Neutrophil (primary cell): ENCODE measurements at regions not wholly inside any gene's neighbourhood (a gene's known extent, or its start where the extent isn't known, plus 50 kb on each side); places are given as distances from the start of the nearest gene placed in this dataset.

Experiments used
- H3K27ac ChIP-seq: fragments of 200-600 bp; sonication (generic); 2 replicates; pipeline ENCODE4 v1.5.1; 2016; ENCODE audit warnings: mild to moderate bottlenecking, moderate library complexity
- H3K27me3 ChIP-seq: fragments of 200-600 bp; sonication (generic); 2 replicates; pipeline ENCODE4 v1.6.0; 2016; ENCODE audit warnings: mild to moderate bottlenecking
- H3K36me3 ChIP-seq: fragments of 200-600 bp; sonication (generic); 2 replicates; pipeline ENCODE4 v1.5.1; 2017
- H3K4me1 ChIP-seq, 2 experiments: fragments of 200-600 bp in 1 of 2; sonication (generic) in 1 of 2; 1 replicate in 1 of 2; 2 replicates in 1 of 2; pipeline versions ENCODE4 v1.5.1 to v1.6.1; 2013 to 2016; ENCODE audit warnings: low read depth in 1 of 2, low read length in 1 of 2, mild to moderate bottlenecking in 1 of 2, moderate library complexity in 1 of 2; ENCODE audit not compliant: control insufficient read depth in 1 of 2, insufficient read depth in 1 of 2
- H3K4me3 ChIP-seq, 2 experiments: fragments of 200-600 bp in 1 of 2; sonication (generic) in 1 of 2; 1 replicate in 1 of 2; 2 replicates in 1 of 2; pipeline ENCODE4 v1.5.1; 2013 to 2016; ENCODE audit warnings: low read depth in 1 of 2, low read length in 1 of 2, mild to moderate bottlenecking in 1 of 2, moderate library complexity in 1 of 2
- H3K9me3 ChIP-seq: fragments of 200-600 bp; sonication (generic); 2 replicates; pipeline ENCODE4 v1.5.1; 2016
- CTCF ChIP-seq: fragments of 200-600 bp; sonication (generic); IDR thresholded peaks from 2 replicates; pipeline ENCODE4 v1.5.1; 2016; ENCODE audit warnings: antibody characterized with exemption

DNA sequence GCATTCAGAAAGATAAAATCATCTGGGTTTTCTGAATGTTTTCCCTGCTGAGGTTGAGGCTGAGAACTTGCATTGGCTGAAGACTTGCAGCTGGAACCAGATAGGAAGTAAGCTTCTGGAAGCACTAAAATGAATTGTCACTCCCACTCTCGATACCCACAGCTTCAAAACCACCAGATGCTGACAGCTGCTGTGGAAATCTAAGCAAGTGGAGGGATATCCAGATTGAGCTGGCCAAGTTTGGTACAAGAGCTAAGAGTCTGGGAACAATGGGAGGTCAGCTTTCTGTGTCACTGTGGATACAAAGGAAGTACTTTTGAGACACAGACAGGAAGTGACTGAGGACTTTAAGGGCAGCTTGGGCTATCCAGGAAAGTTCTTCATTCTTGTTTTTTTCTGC is 51.3 kb upstream of the CD44 start:
- Histone ChIP-seq H3K27me3 (no peaks in the 10 kb centered on the region), H3K4me3 (no peak overlapping the region), H3K36me3 (no peaks in the 10 kb centered on the region), H3K9me3 (no peaks in the 10 kb centered on the region), H3K27ac (peak overlapping the region; percentile 33), H3K4me1 (peaks cover 23 to 25% of the 10 kb centered on the region in 2 experiments)
- no peak for TF ChIP-seq CTCF

DNA sequence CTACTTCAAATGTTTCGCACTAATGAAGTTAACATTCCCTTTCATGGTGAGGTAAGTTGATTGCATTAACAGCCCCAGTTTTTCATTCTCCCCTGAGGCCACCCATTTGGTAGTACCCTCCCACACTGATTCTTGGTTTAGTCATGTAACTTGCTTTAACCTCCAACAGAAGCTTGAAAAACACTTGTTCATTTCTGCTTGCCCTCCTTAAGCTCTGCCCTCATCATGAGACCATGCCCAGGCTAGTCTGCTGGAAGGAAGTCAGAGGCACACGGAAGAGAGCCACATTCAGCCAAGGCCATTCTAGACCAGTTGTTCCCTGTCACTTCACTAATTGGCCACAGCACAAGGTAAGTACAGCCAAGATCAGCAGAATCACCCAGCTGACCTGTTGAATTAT is 50.7 kb upstream of the CD44 start:
- peaks cover 17 to 19% of the 10 kb centered on the region in 2 experiments for H3K4me1 ChIP-seq

GRCh38 chr11:35088676-35089075 is 50.3 kb upstream of the CD44 start:
- Histone ChIP-seq H3K27me3 (no peaks in the 10 kb centered on the region), H3K4me1 (peaks cover 13 to 15% of the 10 kb centered on the region in 2 experiments), H3K4me3 (no peak overlapping the region), H3K36me3 (no peaks in the 10 kb centered on the region), H3K9me3 (no peaks in the 10 kb centered on the region), H3K27ac (no peak overlapping the region)
- no peak for TF ChIP-seq CTCF

More for the DNA sequence above, 50.7 kb upstream of the CD44 start:
- TF ChIP-seq CTCF, result no peak
- no peaks in the 10 kb centered on the region for H3K9me3 ChIP-seq
- H3K4me3 ChIP-seq, result no peak overlapping the region
- peak overlapping the region; percentile 33 for H3K27ac ChIP-seq
- H3K27me3 ChIP-seq, result no peaks in the 10 kb centered on the region
- H3K36me3 ChIP-seq, result no peaks in the 10 kb centered on the region
